ENCODE measurements at regions not wholly inside any gene's neighbourhood (a gene's known extent, or its start where the extent isn't known, plus 50 kb on each side); places are given as distances from the start of the nearest gene placed in this dataset.

DNA sequence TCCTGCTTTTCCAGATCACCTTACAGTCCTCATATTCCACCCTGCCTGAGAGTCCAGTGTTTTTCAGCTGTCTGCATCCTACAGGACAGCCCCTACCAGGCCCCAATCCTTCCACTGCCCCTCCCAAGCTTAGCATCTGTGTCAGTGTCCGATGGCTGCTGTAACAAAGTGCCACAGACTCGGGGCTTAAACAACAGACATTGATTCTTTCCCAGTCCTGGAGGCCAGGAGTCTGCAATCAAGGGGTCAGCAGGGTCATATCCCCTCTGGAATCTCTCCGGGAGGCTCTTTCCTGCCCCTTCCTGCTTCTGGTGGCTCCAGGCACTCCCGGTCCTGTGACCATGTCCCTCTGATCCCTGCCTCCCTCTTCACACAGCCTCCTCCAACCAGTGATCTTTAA, 396.6 kb upstream of the MAP3K7 start:
- no peak for DNase-seq

- DNase-seq = no peak
Observed at GRCh38 chr6:90982581-90982980, 395.7 kb upstream of the MAP3K7 start.

- no peak for DNase-seq
Observed at GRCh38 chr6:90982051-90982450, 395.2 kb upstream of the MAP3K7 start.

DNA sequence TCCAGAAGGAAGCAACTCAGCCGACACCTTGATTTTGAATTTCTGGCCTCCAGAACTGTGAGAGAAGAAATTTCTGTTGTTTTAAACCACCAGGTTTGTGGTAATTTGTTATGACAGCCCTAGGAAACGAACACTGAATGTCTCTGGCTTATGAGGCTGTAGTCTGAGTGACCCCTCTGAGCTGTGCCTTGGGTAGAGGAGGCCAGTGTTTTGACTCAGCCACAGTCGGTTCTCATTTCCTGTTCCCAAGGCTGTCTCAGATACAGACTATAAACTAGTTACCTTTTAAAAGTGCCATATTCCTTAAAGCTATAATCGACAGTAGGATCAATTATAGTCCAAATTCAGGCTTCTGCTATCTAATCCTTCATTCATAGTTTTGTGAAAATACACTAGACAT, 391.2 kb upstream of the MAP3K7 start:
- no peak for DNase-seq

DNA sequence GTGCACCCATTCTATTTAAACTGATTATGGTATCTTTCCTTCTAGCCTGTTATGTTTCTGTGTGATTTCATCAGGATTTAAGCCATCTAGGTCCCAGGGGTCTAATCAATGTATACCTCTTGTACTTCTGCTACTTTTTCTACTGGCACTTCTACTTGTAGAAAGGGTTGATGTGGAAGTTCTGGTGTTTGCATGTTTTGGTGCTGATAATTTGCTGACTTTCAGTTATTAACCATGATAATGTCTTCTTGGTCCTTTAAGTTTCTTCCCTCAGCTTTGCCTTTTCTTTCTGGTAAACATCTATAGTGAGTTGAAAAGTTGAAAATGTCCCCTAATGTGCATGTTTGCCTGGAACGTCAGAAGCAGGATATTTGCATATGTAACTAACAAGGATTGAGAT, 390.6 kb upstream of the MAP3K7 start:
- no peak for DNase-seq

- no peak for DNase-seq
Observed at GRCh38 chr6:90976341-90976740, 389.5 kb upstream of the MAP3K7 start.

DNA sequence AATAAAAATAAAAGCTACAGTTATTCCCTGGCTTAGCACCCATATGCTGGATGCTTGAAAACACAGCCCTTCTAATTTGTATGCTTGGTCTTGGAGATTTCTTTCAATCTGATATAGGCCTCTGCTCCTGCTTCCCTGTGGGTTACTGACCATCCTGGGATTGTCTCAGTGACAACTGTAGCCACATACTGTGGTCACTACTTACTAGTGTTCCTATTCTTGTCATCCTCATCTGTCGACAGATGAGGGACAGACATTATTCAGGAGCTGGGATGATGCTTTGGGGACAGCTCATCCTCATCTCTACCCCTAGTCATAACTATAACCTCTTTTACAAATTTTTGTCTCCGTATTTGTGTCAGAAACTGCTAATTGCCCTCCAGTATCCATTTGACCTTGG, 388.9 kb upstream of the MAP3K7 start:
- DNase-seq = no peak

DNA sequence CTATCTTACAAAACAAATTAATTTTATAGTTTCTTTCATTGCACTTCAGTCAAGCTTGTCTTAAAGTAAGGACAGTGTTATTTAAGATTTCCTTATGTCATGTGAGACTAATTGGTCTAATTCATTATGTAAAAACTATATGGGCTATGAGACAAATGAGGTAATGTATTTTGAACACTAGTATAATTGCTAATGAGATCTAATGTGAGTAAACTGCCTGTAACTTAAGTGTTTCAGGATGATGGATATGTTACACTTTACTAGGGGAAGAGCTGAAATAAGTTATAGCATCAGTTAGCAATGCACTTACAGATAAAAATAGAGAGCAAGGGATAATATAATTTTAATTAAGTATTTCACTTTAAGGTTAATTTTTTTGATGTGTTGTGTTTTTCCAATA, 386.3 kb upstream of the MAP3K7 start:
- no peak for DNase-seq

DNA sequence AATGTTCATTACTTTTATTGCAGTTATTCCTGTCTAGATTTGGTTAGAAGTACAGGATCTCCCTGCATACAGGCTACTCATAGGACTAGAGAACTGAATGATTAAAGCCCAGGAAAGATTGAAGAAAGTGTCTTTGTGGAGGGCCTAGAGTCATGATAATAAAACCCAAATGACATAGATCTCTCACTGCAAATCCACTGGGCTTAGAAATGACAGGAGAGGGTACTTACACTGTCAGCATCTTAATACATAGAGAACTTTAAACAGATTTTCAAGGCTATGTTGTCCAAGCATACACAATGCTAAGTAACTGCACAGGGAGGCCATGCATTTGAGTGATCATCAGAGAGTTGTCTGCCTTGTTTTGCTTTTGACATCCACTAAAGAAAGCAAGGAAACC, 383.8 kb upstream of the MAP3K7 start:
- no peak for DNase-seq

DNA sequence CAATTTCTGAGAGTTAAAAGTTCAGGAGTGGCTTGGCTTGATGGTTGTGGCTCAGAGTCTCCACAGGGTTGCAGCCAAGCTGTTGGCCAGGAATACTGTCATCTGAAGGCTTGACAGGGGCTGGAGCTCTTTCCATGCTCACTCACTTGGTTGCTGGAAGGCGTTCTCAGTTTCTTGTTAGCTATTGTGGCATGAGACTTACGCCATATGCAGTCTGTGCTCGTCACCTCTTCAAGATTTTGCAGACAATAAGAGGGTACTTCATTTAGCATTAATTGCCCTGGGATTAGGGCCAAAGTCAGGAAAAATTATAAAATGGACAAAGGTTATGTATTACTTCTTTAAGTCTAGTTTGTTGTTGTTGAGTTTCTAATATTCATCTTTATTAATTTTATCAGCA, 380.6 kb upstream of the MAP3K7 start:
- no peak for DNase-seq

DNA sequence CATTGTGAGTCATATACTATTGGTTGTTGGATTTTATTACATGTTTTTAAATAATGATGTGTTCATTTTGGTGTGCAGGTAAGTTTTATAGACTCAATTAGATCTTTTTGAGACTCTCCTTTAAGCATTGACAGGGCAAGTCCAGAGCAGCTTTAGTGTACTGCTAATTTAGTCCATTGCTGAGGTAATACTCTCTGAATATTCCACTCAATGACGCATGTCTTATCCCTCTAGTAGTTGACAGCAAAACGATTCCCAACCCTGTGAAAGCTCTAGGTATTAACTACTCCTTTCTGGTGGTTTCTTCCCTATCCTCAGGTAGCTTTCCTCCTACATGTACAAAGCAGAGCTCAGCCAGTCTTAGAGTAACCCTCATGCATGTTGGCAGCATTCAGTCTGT, 373.5 kb upstream of the MAP3K7 start:
- no peak for DNase-seq

DNA sequence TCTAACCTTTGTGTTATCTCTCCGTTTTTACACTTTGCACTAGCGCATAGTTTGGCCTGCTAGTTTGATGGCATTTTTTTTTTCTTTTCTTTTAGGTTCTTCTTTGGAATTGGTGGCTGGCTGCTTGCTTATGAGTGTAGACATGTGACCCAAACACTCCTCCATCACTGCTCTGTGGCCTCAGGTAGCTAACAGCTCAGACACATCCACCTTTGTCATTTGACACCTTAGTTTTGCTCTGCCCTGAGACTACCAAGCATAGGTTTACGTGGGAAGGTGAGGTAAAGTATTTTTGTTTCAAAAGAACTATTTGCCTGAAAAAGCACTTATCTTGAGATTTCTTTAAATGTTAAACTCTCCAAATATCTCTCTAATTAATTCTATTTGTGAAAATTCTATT, 368.4 kb upstream of the MAP3K7 start:
- DNase-seq = no peak

DNA sequence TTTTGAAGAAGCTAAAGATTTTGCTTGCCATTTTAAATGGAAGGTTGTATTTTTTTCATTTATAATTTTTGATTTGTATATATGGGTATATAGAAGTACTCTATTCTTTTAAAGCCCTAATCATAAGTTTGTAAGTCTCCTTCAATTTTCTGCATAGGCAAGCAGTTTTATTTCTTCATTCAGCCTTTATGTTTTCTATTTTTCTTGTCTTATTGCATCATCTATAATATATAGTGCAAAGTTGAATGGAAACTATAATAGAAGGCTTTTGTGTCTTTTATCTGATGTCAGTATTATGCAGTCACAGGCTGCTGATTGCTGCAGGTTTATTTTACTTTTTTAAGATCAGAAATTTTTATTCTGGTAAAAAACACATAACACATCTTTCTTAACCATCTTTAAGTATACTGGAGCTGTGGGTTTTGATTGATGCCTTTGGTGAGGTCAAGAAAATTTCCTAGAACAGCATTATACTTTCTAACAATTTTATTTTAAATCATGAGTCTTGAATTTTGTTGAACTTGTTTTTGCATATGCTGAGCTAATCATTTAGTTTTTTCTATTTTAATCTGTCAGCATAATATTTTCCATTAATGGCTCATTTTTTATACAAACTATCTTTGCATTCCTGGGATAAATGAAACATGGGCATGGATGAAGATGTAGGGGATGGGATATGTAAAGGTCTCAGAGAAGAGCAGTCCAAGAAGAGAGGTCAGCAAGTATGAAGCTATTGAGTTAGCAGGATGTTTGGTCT, 366.7 kb upstream of the MAP3K7 start:
- no peak for DNase-seq

GRCh38 chr6:90952176-90952575, 365.3 kb upstream of the MAP3K7 start:
- no peak for DNase-seq

DNA sequence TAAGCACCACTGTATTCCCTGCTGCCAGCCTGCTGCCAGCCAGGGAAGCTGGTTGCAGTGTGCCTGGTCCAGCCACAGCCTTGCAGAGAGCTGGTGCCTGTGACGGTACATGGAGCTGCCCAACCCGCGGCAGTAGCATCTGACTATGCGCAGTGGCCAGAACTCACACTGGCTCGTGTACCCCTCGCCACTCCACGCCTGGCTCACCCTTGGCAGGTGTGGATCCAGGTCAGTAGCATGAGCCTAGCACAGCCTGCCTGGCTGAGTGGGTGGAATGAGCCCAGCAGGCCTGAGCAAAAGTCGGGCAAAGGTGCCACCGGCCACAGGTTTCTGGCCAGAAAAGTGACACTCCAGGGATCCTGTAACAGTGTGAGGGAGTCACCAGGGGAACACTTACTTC, 361.7 kb upstream of the MAP3K7 start:
- DNase-seq = no peak

DNA sequence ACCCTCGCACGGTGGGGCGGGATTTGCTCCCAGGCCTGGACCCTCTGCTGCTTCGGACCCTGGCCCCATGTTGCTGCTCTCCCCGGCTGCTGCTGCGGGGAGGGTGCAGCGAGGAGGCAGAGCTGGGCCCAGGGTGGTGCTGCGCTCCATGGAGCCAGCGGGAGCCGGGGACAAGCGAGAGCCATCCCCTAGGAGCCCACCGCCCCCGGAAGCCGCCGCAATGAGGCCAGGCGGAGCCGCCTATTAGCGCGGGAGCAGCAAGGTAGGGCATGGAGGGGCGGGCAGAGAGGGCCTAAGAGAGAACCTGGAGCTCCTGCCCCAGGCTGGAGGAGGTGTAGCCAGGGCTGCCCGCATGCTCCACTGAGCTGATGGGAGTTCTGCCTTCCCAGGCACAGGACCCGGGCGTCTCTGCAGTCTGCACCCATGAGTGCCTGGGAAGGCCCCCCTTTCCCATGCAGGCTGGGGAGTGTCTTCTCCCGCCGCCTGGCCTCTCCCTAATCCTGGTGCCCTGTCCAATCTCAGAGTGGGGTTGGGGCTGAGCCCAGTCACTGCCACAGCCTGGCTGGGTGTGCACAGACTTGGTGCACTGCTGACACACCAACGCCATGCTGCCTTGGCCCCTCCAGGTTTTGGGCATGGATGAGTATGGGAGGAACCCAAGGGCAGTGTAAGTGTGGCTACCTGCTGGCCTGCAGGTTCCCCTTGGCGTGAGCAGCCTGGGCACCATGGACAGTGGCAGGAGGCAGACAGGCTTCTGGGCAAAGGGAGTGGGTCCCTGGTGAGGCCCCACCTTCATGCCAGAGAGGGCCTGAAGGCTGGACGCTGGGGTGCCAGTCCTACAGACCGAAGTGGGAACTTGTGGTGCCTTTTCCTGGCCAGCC, 360.6 kb upstream of the MAP3K7 start:
- no peak for DNase-seq

GRCh38 chr6:90941885-90942284, 355.0 kb upstream of the MAP3K7 start:
- DNase-seq = no peak

- DNase-seq = peak; percentile 48
Observed at GRCh38 chr6:90940812-90941481, 354.1 kb upstream of the MAP3K7 start.

DNA sequence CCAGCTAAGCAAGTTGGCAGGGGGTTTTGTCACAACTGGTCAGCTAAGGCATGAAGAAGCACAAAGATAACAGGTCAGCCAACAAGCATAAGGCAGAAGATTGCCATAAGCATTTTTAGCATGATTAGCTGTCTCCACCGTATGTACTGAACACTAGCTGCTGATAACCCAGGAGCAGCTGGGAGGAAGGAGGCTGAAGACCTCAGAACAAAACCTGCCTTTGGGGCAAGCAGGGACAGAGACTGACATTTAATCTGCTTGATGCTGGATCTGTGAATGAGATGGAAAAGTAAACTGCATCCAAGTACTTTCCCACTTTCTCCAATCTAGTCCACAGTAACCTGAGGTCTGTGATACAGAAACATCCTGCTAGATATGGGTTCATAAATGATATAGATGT, 353.0 kb upstream of the MAP3K7 start:
- DNase-seq = no peak

DNA sequence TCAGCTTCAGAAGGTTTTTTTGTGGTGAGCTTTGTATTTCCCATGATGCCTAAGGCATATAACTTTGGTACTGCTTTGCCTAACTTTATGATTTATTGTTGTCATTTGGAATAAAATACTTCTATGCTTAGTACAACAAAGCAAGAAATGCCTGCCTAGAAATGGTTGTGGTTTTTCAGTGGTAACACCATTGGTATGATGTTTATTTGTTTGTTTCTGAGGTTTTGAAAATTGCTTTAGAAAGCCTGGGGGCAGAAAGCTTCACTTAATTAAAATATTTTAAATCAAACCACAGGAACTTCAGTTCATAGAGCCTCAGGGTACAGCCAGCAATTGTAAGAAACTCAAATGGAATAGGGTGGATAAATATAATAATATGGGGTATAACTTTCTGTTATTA, 351.2 kb upstream of the MAP3K7 start:
- no peak for DNase-seq

DNA sequence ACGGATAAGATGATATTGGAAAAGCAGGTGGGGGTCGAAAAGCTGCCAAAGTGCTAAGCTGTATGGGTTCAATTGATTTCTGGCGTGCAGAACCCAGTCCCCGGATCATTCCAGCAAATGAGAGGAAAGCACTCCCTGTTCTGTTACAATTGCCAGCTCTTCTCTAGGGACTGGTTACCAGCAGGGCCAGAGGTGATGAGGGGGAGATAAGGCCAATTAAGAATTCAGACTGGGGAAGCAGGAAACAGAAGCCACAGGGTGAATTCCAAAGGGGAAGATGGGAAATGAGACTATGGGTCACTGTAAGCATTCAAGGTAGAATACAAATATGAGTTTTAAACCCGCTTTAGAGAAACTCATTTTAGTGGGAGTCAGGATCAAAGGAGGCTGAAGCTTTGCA, 349.4 kb upstream of the MAP3K7 start:
- DNase-seq = no peak

GRCh38 chr6:90934966-90935365, 348.1 kb upstream of the MAP3K7 start:
- DNase-seq = no peak

DNA sequence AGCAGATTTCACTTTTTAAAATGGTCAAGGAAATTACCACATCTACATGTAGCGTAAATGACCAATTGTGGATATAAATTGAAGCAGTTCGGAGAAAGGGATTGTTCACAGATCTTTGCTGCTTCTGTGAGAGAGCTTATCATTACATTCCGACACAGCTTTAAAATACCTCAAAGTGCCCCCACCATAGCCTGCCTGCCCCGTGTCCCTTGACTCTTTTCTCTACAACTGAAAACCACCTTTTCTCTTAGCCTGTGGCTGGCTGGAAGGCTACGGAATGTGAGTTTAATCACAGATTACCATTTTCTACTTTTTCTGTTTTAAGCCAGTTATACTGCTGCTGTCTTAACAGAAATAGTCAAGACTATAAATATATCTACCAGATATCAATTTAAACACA, 347.2 kb upstream of the MAP3K7 start:
- no peak for DNase-seq

- DNase-seq = no peak
Observed at GRCh38 chr6:90932351-90932750, 345.5 kb upstream of the MAP3K7 start.

All from NCI-H146 (cell line).